OCI-LY1 (cell line): ENCODE measurements at regions not wholly inside any gene's neighbourhood (a gene's known extent, or its start where the extent isn't known, plus 50 kb on each side); places are given as distances from the start of the nearest gene placed in this dataset.

Experiments
- CTCF ChIP-seq: fragments of 200-600 bp; sonication (generic), shearing (Covaris generic); IDR thresholded peaks from 2 replicates; pipeline ENCODE4 v1.5.1; 2017; ENCODE audit warnings: mild to moderate bottlenecking, antibody characterized with exemption, low read length, moderate library complexity, mixed read lengths
- EZH2 ChIP-seq: fragments of 200-600 bp; sonication (generic), shearing (Covaris generic); IDR thresholded peaks from 2 replicates; pipeline ENCODE4 v1.8.0; 2017; ENCODE audit warnings: borderline replicate concordance, mixed run types, mild to moderate bottlenecking, antibody characterized with exemption, low read length, moderate library complexity, mixed read lengths

- TF ChIP-seq CTCF: no peak
- no peak for TF ChIP-seq EZH2
Observed at GRCh38 chr7:94243066-94243711, 151.5 kb upstream of the COL1A2 start.
